SJCRH30 (cell line): ENCODE measurements at regions not wholly inside any gene's neighbourhood (a gene's known extent, or its start where the extent isn't known, plus 50 kb on each side); places are given as distances from the start of the nearest gene placed in this dataset.

Experiments used
- DNase-seq, 2 experiments: peaks; one replicate each; pipeline ENCODE4 v3.0.0-alpha.2; 2015 to 2020
- H3K27ac ChIP-seq: fragments of 250-450 bp; sonication (Bioruptor Pico); 2 replicates; pipeline ENCODE4 v1.5.1; 2020; ENCODE audit warnings: mild to moderate bottlenecking, moderate library complexity
- H3K27me3 ChIP-seq: fragments of 250-450 bp; sonication (Bioruptor Pico); 2 replicates; pipeline ENCODE4 v1.5.1; 2020; ENCODE audit warnings: mild to moderate bottlenecking, moderate library complexity
- H3K36me3 ChIP-seq: fragments of 250-450 bp; sonication (Bioruptor Pico); 2 replicates; pipeline ENCODE4 v1.5.1; 2020; ENCODE audit warnings: mild to moderate bottlenecking, moderate library complexity
- H3K4me1 ChIP-seq: fragments of 250-450 bp; sonication (Bioruptor Pico); 2 replicates; pipeline ENCODE4 v1.5.1; 2020; ENCODE audit warnings: mild to moderate bottlenecking, moderate library complexity
- H3K4me3 ChIP-seq: fragments of 250-450 bp; sonication (Bioruptor Pico); 2 replicates; pipeline ENCODE4 v1.5.1; 2020; ENCODE audit warnings: mild to moderate bottlenecking, moderate library complexity
- H3K9me3 ChIP-seq: fragments of 250-450 bp; sonication (Bioruptor Pico); replicated peaks from 2 replicates; pipeline ENCODE4 v1.5.1; 2020; ENCODE audit warnings: mild to moderate bottlenecking, moderate library complexity

DNA sequence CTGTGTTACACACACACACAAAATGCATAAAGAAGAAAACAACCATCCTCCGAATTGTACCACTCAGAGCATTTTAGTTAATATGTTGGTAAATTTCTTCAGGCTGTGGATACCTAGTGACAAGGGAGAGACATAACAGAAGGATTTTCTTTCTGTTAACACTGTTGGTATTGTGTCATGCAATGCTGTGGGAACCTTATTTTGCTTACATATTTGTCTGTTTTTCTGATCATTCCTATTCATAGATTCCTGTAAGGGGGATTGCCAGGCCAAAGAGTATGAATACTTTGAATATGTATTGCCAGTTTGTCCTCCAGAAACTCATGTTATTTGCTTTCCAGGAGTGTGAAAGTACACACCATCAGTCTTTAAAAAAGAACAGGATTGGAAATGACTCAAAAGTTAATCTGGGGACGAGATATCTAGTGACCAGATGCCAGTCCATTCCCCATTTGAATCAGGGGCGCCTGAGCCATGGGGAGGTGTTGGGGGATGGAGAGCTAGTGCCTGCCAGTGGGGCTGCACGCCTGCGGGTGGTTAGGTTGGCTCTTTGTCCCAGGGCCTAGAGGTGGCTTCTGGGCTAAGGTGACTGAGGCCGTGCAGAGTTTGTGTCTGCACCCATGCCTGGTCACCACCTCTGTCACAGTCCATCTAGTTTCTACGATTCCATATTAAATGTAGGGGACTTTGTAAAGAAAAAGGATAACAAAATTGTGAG, 142.0 kb downstream of the PTPN20 start:
- Histone ChIP-seq H3K9me3 (no peaks in the 10 kb centered on the region), H3K27me3 (no peaks in the 10 kb centered on the region), H3K36me3 (no peaks in the 10 kb centered on the region), H3K4me3 (no peak overlapping the region), H3K4me1 (no peaks in the 10 kb centered on the region), H3K27ac (no peak overlapping the region)
- DNase-seq: no peak

DNA sequence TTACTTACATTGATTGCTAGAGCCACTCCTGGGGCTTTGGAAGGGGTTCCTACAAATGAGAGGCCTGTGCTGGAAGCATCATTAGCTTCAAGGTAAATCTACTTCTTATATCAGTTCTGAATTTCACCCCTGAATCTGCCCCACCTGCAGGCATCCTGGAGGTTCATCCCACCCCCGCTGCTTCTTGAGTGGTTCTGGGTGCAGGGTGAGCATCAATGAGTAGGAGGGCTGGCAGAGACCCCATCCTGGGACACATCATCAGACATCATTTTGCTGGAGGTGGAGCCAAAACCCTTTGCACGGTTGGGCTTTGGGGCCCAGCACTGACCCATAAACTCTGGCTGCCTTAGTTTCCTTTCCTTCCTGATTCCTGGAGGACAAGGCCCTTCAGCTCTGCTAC, 143.7 kb downstream of the PTPN20 start:
- no peak overlapping the region for H3K27ac ChIP-seq
- DNase-seq: no peak
- H3K36me3 ChIP-seq: no peaks in the 10 kb centered on the region
- H3K4me1 ChIP-seq: no peaks in the 10 kb centered on the region
- no peaks in the 10 kb centered on the region for H3K27me3 ChIP-seq
- H3K4me3 ChIP-seq: no peak overlapping the region
- H3K9me3 ChIP-seq: no peaks in the 10 kb centered on the region

DNA sequence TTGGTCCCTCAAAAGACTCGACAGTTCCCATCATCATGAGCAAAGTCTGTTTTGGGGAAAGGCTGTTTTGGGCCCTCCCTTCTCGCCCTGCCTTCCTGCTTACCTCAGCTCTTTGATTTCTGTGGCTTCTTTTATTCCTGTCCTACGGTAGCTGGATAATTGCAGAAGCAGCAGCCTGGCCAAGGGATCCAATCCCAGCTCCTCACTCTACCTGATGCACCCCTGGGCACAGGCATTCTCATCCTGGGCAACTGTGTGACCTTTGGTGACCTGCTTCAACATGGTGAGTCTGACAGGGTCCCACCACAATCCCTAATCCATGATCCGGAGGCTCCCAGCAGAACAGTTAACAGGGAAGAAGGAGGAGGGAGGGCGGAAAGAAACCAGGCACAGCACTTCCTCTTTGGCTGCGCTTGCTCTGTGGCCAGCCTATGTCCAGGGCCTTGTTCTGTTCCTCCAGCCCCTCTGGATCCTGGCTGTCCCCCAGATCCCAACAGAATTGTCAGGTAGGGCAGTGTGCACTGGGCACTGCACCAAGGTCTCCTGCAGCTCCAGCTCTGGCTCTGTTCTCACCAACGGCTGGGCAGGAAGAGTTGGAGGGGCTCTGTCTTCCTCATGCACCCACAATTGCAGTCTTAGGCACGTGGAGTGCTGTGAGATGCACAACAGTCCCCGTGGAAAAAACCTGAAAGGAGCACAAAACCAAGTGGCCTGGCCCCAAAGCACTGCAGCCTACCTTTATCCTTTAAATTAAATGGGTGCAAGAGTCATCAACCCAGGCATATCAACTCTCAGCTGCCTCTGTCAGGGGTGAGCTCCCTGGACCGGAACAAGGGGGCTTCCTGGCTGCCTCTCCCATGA, 144.4 kb downstream of the PTPN20 start:
- Histone ChIP-seq H3K27ac (no peak overlapping the region), H3K27me3 (no peaks in the 10 kb centered on the region), H3K4me3 (no peak overlapping the region), H3K36me3 (no peaks in the 10 kb centered on the region), H3K4me1 (no peaks in the 10 kb centered on the region), H3K9me3 (no peaks in the 10 kb centered on the region)
- DNase-seq: no peak

DNA sequence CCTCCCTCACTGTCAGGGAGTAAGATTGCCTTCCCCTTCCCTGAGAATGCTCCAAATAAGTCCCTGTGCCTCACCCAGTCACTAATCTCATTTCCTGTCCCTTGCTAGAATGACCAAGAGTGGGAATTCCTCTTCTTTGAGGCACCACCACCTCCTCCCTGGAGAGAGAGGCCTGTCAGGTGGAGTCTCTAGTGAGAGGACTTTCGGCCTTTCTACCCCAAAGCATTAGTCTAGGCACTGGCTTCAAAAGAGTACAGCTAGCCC, 145.0 kb downstream of the PTPN20 start:
- Histone ChIP-seq H3K36me3 (no peaks in the 10 kb centered on the region), H3K4me1 (no peaks in the 10 kb centered on the region), H3K4me3 (no peak overlapping the region), H3K27ac (no peak overlapping the region), H3K27me3 (no peaks in the 10 kb centered on the region), H3K9me3 (no peaks in the 10 kb centered on the region)
- DNase-seq: no peak

DNA sequence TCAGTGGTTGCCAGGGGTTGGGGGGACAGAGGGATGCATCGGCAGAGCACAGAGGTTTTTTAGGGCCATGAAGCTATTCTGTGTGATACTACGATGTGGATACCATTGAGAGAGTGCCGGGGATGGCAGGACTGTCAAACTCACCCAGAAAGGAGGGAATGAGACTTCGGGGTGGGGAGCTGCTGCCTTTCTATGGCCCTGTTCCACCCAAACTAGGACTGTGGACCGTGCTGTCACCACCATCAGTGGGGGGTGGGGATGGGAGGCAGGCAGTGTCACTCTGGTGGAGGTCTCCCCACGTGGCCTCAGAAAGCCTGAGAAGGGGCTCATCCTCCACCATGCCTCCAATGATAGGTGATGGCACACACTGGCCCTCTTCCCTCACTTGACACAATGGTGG, 146.2 kb downstream of the PTPN20 start:
- Histone ChIP-seq H3K27ac (no peak overlapping the region), H3K9me3 (no peaks in the 10 kb centered on the region), H3K4me3 (no peak overlapping the region), H3K36me3 (no peaks in the 10 kb centered on the region), H3K27me3 (no peaks in the 10 kb centered on the region), H3K4me1 (no peaks in the 10 kb centered on the region)
- DNase-seq: no peak

DNA sequence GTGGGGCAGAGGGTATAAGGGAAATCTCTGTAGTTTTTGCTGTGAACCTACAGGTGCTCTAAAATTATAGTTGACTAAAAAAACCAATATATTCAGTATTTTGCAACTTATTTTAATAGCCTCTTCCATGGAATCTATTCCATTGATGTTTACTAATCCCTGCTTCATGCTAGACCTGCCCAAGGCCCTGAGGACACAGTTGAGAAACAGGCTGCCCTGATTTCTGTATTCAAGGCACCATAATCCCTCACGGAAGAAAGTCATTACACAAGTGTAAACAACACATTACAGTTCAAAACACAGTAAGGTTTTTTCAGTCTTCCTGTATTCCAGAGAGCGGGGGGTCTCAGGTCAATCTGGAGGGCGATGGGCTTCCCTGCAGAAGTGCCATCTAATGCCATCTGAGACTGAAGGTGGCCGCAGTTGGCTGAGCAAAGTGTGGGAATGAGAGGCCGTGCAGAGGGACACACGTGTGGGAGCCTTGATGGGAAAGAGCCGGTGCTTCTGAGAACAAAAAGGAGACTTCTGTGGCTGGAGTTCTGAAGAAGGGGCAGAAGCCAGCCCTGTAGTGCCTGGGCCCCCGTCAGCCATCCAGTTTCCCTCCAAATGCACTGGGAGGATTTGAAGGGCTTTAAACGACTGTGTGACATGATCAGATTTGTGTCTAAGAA, 146.9 kb downstream of the PTPN20 start:
- no peak overlapping the region for H3K4me3 ChIP-seq
- no peaks in the 10 kb centered on the region for H3K27me3 ChIP-seq
- no peaks in the 10 kb centered on the region for H3K9me3 ChIP-seq
- H3K27ac ChIP-seq: no peak overlapping the region
- no peaks in the 10 kb centered on the region for H3K36me3 ChIP-seq
- no peaks in the 10 kb centered on the region for H3K4me1 ChIP-seq
- no peak for DNase-seq

DNA sequence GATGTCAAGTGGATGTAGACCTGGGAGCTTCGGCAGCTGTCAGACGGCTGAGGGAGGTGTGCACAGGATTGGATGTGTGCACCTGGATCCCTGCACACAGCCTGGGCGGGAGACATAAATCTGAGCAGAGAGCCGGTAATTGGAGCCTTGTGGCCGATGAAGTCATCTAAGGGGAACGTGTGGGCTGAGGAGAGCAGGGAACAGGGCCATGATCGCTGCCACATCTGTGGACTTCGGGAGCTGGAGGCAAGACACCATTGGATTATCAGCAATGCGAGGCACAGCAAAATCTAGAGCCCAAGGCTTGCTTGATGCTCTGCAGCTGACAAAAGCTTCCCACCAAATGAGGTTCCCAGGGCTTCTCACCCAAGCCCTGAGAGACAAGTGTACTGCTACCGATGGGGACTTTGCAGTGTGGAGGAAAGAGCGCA, 147.7 kb downstream of the PTPN20 start:
- Histone ChIP-seq H3K36me3 (no peaks in the 10 kb centered on the region), H3K4me3 (no peak overlapping the region), H3K27me3 (no peaks in the 10 kb centered on the region), H3K4me1 (no peaks in the 10 kb centered on the region), H3K27ac (no peak overlapping the region), H3K9me3 (no peaks in the 10 kb centered on the region)
- DNase-seq: peak; percentile 7 to 20

DNA sequence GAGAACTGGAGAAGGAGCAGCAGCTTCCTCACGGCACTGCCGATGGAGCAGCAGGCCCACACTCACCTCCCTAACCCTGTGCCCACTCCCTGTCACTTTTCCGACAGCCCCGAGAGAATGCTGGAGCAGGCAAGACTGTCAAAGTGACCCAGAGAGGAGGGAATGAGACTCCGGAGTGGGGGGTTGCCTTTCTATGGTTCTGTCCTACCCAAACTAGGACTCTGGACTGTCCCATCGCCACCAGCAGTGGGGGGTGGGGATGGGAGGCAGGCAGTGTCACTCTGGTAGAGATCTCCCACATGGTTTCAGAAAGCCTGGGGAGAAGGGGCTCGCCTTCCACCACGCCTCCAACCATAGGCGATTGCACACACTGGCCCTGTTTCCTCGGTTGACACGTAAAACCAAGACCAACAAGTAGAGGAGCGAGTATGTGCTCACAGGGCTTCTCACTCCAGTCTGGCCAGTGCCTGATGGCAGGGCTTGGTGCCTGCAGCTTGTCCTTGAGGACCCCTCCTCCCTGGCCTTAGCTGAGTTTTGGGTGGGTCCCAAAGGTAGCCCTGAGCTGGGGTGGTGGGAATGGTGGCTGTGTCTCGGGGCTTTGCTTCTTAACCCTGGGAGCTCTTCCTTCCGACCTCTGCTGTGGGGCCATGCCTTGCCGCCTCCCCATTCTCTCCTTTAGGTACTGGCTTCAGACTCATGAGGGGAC, 148.5 kb downstream of the PTPN20 start:
- Histone ChIP-seq H3K36me3 (no peaks in the 10 kb centered on the region), H3K9me3 (no peaks in the 10 kb centered on the region), H3K4me1 (no peaks in the 10 kb centered on the region), H3K4me3 (no peak overlapping the region), H3K27ac (no peak overlapping the region), H3K27me3 (no peaks in the 10 kb centered on the region)
- no peak for DNase-seq

DNA sequence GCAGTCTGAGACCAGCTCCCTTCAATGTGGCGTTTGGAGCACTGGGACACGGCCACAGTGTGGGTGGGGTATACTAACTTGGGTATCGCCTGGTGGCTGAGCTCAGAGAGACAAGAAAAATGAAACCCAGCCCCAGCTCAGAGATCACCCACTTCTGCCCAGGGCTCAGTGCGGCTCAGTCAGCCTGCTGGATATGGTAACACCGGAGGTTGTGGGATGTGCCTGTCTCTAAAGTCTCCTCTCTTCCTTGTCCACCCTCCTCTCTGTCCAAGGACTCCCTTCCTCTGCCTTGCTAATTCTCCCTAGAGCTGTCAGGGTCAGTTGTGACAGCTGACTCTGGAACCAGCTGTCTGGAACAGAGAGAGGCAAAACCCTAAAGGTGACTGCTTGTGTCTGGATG, 149.1 kb downstream of the PTPN20 start:
- H3K27ac ChIP-seq: no peak overlapping the region
- no peaks in the 10 kb centered on the region for H3K4me1 ChIP-seq
- DNase-seq: no peak
- H3K36me3 ChIP-seq: no peaks in the 10 kb centered on the region
- no peaks in the 10 kb centered on the region for H3K9me3 ChIP-seq
- no peak overlapping the region for H3K4me3 ChIP-seq
- no peaks in the 10 kb centered on the region for H3K27me3 ChIP-seq

DNA sequence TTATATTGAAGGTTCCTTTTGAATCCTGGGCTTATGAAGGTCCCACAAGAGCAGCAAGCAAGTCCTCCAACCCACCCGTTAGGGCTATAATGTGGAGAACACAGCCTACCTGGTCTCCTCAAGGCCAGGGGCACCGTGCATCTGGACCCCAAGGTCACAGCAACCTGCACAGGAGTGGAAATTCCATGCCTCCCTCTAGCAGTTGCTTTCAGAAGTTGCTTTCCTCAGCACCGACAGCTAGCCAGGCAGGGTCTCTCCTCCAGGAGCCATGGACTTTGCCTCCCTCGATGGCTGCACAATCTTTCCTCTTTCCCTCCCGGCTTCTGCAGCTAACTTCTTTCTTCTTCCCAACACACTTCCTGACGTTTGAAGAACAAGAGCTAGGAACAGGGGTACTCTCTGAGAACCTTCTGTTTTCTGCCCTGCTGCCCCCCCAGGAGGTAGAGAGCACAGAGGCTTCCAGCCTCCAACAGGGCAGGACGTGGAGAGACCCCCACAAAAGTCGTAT, 149.8 kb downstream of the PTPN20 start:
- Histone ChIP-seq H3K4me1 (no peaks in the 10 kb centered on the region), H3K27ac (no peak overlapping the region), H3K36me3 (no peaks in the 10 kb centered on the region), H3K27me3 (no peaks in the 10 kb centered on the region), H3K4me3 (no peak overlapping the region), H3K9me3 (no peaks in the 10 kb centered on the region)
- no peak for DNase-seq

DNA sequence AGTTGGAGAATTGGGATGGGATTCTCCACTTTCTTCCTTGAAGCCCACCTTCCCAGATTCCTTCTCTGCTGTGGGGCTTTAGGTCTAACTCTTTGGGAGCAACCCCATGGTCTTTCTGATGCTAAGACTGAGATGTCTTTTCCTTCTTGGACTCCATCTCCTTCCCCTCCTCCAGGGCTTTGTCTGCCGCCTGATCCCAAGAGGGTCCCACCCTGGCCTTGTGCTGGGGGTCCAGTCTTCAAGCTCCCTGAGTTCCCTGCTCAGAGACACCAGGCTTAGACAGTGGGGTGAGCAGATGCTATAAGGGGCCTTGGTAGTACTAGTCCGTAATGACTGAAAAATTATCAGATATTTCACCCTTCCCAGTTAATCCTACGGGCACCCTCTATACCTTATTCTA, 150.5 kb downstream of the PTPN20 start:
- no peaks in the 10 kb centered on the region for H3K4me1 ChIP-seq
- H3K4me3 ChIP-seq: no peak overlapping the region
- no peaks in the 10 kb centered on the region for H3K27me3 ChIP-seq
- H3K27ac ChIP-seq: no peak overlapping the region
- no peak for DNase-seq
- H3K36me3 ChIP-seq: no peaks in the 10 kb centered on the region
- no peaks in the 10 kb centered on the region for H3K9me3 ChIP-seq

DNA sequence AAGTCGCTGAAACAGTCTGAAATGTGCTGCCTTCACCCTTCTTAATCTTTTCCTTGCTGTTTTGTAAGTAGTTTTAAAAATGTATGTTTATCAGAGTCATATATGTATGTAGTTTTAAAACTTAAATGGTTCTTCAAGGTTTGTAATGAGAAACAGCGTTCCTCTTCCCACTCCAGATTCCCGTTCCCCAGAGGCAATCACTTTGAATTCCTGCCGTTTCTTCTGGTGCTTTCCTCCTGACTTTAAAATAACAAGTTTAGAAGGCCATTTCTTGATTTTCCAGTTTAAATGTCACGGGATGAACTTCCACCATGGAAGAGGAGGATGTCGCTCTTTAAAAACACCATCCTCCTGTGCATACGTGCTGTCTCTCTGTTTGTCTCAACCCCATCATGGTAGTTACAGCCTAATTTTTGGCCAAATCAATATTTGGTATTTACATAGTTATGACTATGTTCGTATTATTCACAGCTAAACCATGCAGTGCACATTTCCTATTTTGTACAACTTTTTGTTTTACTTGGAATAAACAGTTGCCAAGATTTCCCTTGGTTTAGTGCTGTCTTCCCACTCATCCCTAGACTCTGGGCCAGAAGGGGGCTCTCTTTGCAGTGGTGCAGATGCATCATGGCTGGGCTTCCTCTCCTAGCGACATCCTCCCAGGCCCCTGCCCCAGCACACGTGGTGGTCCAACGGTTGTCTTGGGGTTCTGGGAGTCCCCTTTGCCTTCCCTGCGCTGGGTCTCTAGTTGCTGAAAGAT, 151.4 kb downstream of the PTPN20 start:
- no peaks in the 10 kb centered on the region for H3K36me3 ChIP-seq
- H3K27me3 ChIP-seq: no peaks in the 10 kb centered on the region
- H3K27ac ChIP-seq: no peak overlapping the region
- DNase-seq: no peak
- no peak overlapping the region for H3K4me3 ChIP-seq
- H3K9me3 ChIP-seq: no peaks in the 10 kb centered on the region
- H3K4me1 ChIP-seq: no peaks in the 10 kb centered on the region

DNA sequence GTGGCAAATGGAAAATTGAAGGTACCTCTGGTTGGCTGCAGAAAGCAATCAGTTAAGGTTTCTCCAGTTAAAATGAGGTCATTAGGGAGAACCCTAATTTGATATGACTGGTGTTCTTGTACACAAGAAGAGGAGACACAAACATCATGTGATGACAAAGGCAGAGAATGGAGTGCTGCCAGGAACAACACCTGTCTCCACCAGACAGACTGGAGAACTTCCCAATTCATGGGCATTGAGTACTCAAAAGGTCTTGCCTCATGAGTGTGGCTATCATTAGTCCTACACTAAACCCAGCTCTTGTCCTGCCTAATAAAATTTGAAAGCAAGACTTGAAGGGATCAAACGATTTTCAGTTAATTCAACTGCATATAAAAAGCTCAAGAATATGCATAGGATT, 152.6 kb downstream of the PTPN20 start:
- Histone ChIP-seq H3K27ac (no peak overlapping the region), H3K9me3 (no peaks in the 10 kb centered on the region), H3K4me3 (no peak overlapping the region), H3K36me3 (no peaks in the 10 kb centered on the region), H3K27me3 (no peaks in the 10 kb centered on the region), H3K4me1 (no peaks in the 10 kb centered on the region)
- no peak for DNase-seq

DNA sequence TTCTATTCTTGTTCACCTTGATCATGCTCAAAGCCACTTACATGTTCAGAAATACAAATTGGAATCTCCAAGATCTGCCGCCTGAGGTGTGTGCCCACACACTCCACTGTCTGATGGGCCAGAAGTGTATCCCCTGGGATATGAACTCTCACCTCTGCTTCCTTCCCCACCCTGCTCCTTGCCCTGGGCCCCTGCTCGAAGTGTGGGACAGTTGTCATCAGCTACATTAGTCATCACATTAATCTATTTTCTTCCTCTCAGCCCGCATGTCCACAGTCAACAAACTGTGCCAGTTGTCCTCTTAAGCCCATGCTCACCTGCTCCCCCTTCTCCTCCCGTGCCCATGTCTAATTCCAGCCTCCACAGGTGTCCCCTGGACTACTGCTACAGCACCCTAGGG, 154.7 kb downstream of the PTPN20 start:
- Histone ChIP-seq H3K27me3 (no peaks in the 10 kb centered on the region), H3K4me1 (no peaks in the 10 kb centered on the region), H3K36me3 (no peaks in the 10 kb centered on the region), H3K9me3 (no peaks in the 10 kb centered on the region), H3K4me3 (no peak overlapping the region), H3K27ac (no peak overlapping the region)
- no peak for DNase-seq
